Hepatocyte (in vitro differentiated cells): ENCODE measurements at regions not wholly inside any gene's neighbourhood (a gene's known extent, or its start where the extent isn't known, plus 50 kb on each side); places are given as distances from the start of the nearest gene placed in this dataset.

Source experiments
- DNase-seq: peaks from one replicate; pipeline ENCODE4 v3.0.0-alpha.2; 2016; ENCODE audit warnings: low spot score
- H2AFZ ChIP-seq: fragments of 200-600 bp; sonication (generic); 2 replicates; pipeline ENCODE4 v1.6.0; 2016; ENCODE audit warnings: antibody characterized with exemption, mild to moderate bottlenecking
- H3K27ac ChIP-seq: fragments of 200-600 bp; sonication (generic); 2 replicates; pipeline ENCODE4 v1.5.1; 2016; ENCODE audit warnings: mild to moderate bottlenecking
- H3K27me3 ChIP-seq: fragments of 200-600 bp; sonication (generic); 2 replicates; pipeline ENCODE4 v1.6.1; 2016
- H3K36me3 ChIP-seq: fragments of 200-600 bp; sonication (generic); replicated peaks from 2 replicates; pipeline ENCODE4 v1.5.1; 2016; ENCODE audit warnings: low read depth; ENCODE audit not compliant: insufficient read depth
- H3K4me1 ChIP-seq: fragments of 200-600 bp; sonication (generic); 2 replicates; pipeline ENCODE4 v1.5.1; 2016; ENCODE audit warnings: mild to moderate bottlenecking, moderate library complexity; ENCODE audit not compliant: insufficient read depth
- H3K4me2 ChIP-seq: fragments of 200-600 bp; sonication (generic); 2 replicates; pipeline ENCODE4 v1.6.0; 2016
- H3K4me3 ChIP-seq: fragments of 200-600 bp; sonication (generic); 2 replicates; pipeline ENCODE4 v1.5.1; 2016; ENCODE audit warnings: mild to moderate bottlenecking
- H3K79me2 ChIP-seq: fragments of 200-600 bp; sonication (generic); 2 replicates; pipeline ENCODE4 v1.6.0; 2017; ENCODE audit warnings: mild to moderate bottlenecking
- H3K9me2 ChIP-seq: fragments of 200-600 bp; sonication (generic); replicated peaks from 2 replicates; pipeline ENCODE4 v1.6.0; 2017; ENCODE audit warnings: mild to moderate bottlenecking; ENCODE audit not compliant: insufficient read depth
- H3K9me3 ChIP-seq: fragments of 200-600 bp; sonication (generic); 2 replicates; pipeline ENCODE4 v1.5.1; 2016; ENCODE audit warnings: low read depth, mild to moderate bottlenecking
- H4K20me1 ChIP-seq: fragments of 200-600 bp; sonication (generic); 2 replicates; pipeline ENCODE4 v1.6.0; 2016; ENCODE audit warnings: mild to moderate bottlenecking; ENCODE audit not compliant: insufficient read depth, poor library complexity, severe bottlenecking
- CTCF ChIP-seq: fragments of 200-600 bp; sonication (generic); IDR thresholded peaks from 2 replicates; pipeline ENCODE4 v1.5.1; 2016; ENCODE audit warnings: antibody characterized with exemption, mild to moderate bottlenecking; ENCODE audit not compliant: poor library complexity
- EZH2 ChIP-seq: fragments of 200-600 bp; sonication (generic); IDR thresholded peaks from 2 replicates; pipeline ENCODE4 v1.6.1; 2016; ENCODE audit warnings: antibody characterized with exemption, mild to moderate bottlenecking, borderline replicate concordance
- EZH2phosphoT487 ChIP-seq: fragments of 200-600 bp; sonication (generic); IDR thresholded peaks from one replicate; pipeline ENCODE4 v1.6.1; 2018; ENCODE audit warnings: antibody characterized with exemption, mild to moderate bottlenecking, low read depth, moderate library complexity; ENCODE audit not compliant: unreplicated experiment, severe bottlenecking
- WGBS: methylation state at CpG from one replicate; pipeline ENCODE4 v1.1.6; 2016; ENCODE audit warnings: low lambda C conversion rate; ENCODE audit errors: missing lambda C conversion rate; 5-methylcytosine and 5-hydroxymethylcytosine counted together

- no peak for DNase-seq
- no peak overlapping the region for H3K4me3 ChIP-seq
- H3K36me3 ChIP-seq = no peaks in the 10 kb centered on the region
- no peaks in the 10 kb centered on the region for H3K9me2 ChIP-seq
- no peaks in the 10 kb centered on the region for H3K9me3 ChIP-seq
- no peak overlapping the region for H3K27ac ChIP-seq
- no peaks in the 10 kb centered on the region for H4K20me1 ChIP-seq
- H3K27me3 ChIP-seq = no peaks in the 10 kb centered on the region
- no peak overlapping the region for H2AFZ ChIP-seq
- TF ChIP-seq EZH2 (no peak), EZH2phosphoT487 (no peak), CTCF (no peak)
- H3K4me2 ChIP-seq = no peak overlapping the region
- H3K79me2 ChIP-seq = no peaks in the 10 kb centered on the region
- H3K4me1 ChIP-seq = no peaks in the 10 kb centered on the region
- WGBS = 92% methylated on average over 2 of the region's 2 CpGs
These were observed 334.7 kb downstream of the HRH4 start for GRCh38 chr18:24795129-24795528.

- WGBS = 90% methylated on average over 3 of the region's 3 CpGs
- Histone ChIP-seq H3K9me3 (no peaks in the 10 kb centered on the region), H3K79me2 (no peaks in the 10 kb centered on the region), H3K36me3 (no peaks in the 10 kb centered on the region), H3K4me3 (no peak overlapping the region), H4K20me1 (no peaks in the 10 kb centered on the region), H3K27ac (no peak overlapping the region), H3K4me1 (no peaks in the 10 kb centered on the region), H2AFZ (no peak overlapping the region), H3K9me2 (no peaks in the 10 kb centered on the region), H3K4me2 (no peak overlapping the region), H3K27me3 (no peaks in the 10 kb centered on the region)
- TF ChIP-seq EZH2 (no peak), CTCF (no peak), EZH2phosphoT487 (no peak)
- no peak for DNase-seq
These were observed 337.5 kb downstream of the HRH4 start for GRCh38 chr18:24797981-24798380.

GRCh38 chr18:24799176-24799575 is 338.7 kb downstream of the HRH4 start:
- Histone ChIP-seq H2AFZ (no peak overlapping the region), H3K9me2 (no peaks in the 10 kb centered on the region), H3K4me3 (no peak overlapping the region), H3K9me3 (no peaks in the 10 kb centered on the region), H3K4me1 (no peaks in the 10 kb centered on the region), H3K27me3 (no peaks in the 10 kb centered on the region), H3K27ac (no peak overlapping the region), H3K36me3 (no peaks in the 10 kb centered on the region), H4K20me1 (no peaks in the 10 kb centered on the region), H3K79me2 (no peaks in the 10 kb centered on the region), H3K4me2 (no peak overlapping the region)
- TF ChIP-seq EZH2phosphoT487 (no peak), EZH2 (no peak), CTCF (no peak)
- DNase-seq = no peak
- 84% methylated on average over 1 of the region's 1 CpG for WGBS

DNA sequence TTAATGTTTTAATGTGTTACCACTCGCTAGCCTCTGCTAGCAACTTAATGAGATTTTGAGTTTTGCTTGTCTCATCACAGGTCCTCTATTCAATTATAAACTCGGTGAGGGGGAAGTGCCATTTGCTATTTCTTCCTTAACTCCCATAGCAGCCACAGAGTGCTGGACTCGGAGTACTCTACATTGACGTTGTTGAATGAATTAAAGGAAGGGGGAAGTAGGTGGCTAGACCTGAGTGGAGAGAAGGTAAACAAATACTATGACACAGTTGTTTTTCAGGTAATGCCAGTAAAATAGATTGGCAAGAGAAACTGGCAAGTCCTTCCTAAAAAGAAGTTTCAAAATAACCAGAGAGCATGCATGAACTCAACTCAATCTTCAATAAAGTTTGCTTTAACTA is 339.3 kb downstream of the HRH4 start:
- Histone ChIP-seq H3K36me3 (no peaks in the 10 kb centered on the region), H3K9me3 (no peaks in the 10 kb centered on the region), H4K20me1 (no peaks in the 10 kb centered on the region), H3K9me2 (no peaks in the 10 kb centered on the region), H3K4me1 (no peaks in the 10 kb centered on the region), H3K4me2 (no peak overlapping the region), H3K27me3 (no peaks in the 10 kb centered on the region), H3K27ac (no peak overlapping the region), H2AFZ (no peak overlapping the region), H3K4me3 (no peak overlapping the region), H3K79me2 (no peaks in the 10 kb centered on the region)
- TF ChIP-seq EZH2phosphoT487 (no peak), EZH2 (no peak), CTCF (no peak)
- WGBS = 84% methylated on average over 4 of the region's 4 CpGs
- no peak for DNase-seq
